NCI-H82 (cell line): ENCODE measurements at regions not wholly inside any gene's neighbourhood (a gene's known extent, or its start where the extent isn't known, plus 50 kb on each side); places are given as distances from the start of the nearest gene placed in this dataset.

Source experiments
- DNase-seq: peaks from one replicate; lab custom pipeline; 2025; lab: John Stamatoyannopoulos, UW

GRCh38 chr22:47446821-47447810, 684.7 kb downstream of the TBC1D22A start:
- DNase-seq = no peak

GRCh38 chr22:47446331-47446730, 683.9 kb downstream of the TBC1D22A start:
- no peak for DNase-seq

- no peak for DNase-seq
These were observed 683.4 kb downstream of the TBC1D22A start for GRCh38 chr22:47445716-47446290.

- no peak for DNase-seq
These were observed 682.8 kb downstream of the TBC1D22A start for GRCh38 chr22:47445212-47445611.

GRCh38 chr22:47444746-47445065, 682.3 kb downstream of the TBC1D22A start:
- no peak for DNase-seq

GRCh38 chr22:47443836-47444745, 681.6 kb downstream of the TBC1D22A start:
- DNase-seq = no peak

- DNase-seq = no peak
These were observed 680.4 kb downstream of the TBC1D22A start for GRCh38 chr22:47442821-47443220.

GRCh38 chr22:47439643-47440265, 677.3 kb downstream of the TBC1D22A start:
- DNase-seq = no peak

- DNase-seq = no peak
These were observed 675.2 kb downstream of the TBC1D22A start for GRCh38 chr22:47437636-47438035.

- DNase-seq = no peak
These were observed 674.7 kb downstream of the TBC1D22A start for GRCh38 chr22:47437110-47437509.

- no peak for DNase-seq
These were observed 673.4 kb downstream of the TBC1D22A start for GRCh38 chr22:47435826-47436225.

GRCh38 chr22:47435204-47435487, 672.7 kb downstream of the TBC1D22A start:
- DNase-seq = no peak

GRCh38 chr22:47434336-47435203, 672.1 kb downstream of the TBC1D22A start:
- no peak for DNase-seq

- DNase-seq = no peak
These were observed 671.2 kb downstream of the TBC1D22A start for GRCh38 chr22:47433627-47434026.

GRCh38 chr22:47432683-47433082, 670.2 kb downstream of the TBC1D22A start:
- DNase-seq = no peak

GRCh38 chr22:47423861-47424820, 661.7 kb downstream of the TBC1D22A start:
- DNase-seq = no peak

- DNase-seq = no peak
These were observed 660.8 kb downstream of the TBC1D22A start for GRCh38 chr22:47423266-47423665.

- DNase-seq = no peak
These were observed 660.3 kb downstream of the TBC1D22A start for GRCh38 chr22:47422736-47423135.

- no peak for DNase-seq
These were observed 659.4 kb downstream of the TBC1D22A start for GRCh38 chr22:47421846-47422245.

- no peak for DNase-seq
These were observed 657.8 kb downstream of the TBC1D22A start for GRCh38 chr22:47420211-47420610.
